Hematopoietic multipotent progenitor cell treated with erythropoietin and hydrocortisone succinate and interleukin-3 and kit ligand, for 15 days (in vitro differentiated cells): ENCODE measurements at regions not wholly inside any gene's neighbourhood (a gene's known extent, or its start where the extent isn't known, plus 50 kb on each side); places are given as distances from the start of the nearest gene placed in this dataset.

ENCODE experiments used
- DNase-seq: peaks from one replicate; pipeline ENCODE4 v3.0.0-alpha.2; 2015; ENCODE audit warnings: low spot score

GRCh38 chr2:120917886-120918285 is 182.2 kb downstream of the GLI2 start:
- DNase-seq, result no peak

GRCh38 chr2:120919216-120919615 is 183.5 kb downstream of the GLI2 start:
- DNase-seq, result no peak

DNA sequence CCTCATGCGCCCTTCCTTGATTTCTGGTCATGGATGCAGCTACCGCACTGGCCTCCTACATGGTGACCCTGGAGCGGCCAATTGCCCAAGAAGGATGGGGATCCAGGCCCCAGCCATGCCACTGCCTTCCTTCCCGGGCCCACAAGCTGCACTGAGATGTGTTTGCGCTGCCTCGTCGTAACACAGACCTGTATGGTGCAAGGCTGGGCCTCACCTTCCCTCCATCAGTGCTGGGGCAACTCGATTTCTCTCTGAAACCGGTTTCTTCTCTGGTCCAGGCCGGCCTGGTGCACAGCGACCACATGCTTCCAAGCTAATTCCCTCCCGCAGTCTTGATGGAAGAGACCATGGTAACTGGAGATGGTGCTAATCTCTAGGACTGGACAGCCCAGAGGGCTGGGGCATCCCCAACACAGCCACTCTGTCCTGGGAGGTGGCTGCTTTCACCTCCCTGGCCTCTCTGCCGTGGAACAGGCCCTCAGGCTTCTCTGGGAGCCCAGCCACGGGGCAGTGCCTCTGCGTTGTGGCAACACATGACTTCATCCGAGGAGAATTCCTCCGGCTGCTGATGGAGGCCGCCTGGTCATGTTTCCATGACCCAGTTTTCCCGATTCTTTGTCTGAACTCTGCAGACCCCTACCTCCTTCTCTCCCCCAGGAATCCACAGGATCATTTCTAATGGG is 184.2 kb downstream of the GLI2 start:
- no peak for DNase-seq

DNA sequence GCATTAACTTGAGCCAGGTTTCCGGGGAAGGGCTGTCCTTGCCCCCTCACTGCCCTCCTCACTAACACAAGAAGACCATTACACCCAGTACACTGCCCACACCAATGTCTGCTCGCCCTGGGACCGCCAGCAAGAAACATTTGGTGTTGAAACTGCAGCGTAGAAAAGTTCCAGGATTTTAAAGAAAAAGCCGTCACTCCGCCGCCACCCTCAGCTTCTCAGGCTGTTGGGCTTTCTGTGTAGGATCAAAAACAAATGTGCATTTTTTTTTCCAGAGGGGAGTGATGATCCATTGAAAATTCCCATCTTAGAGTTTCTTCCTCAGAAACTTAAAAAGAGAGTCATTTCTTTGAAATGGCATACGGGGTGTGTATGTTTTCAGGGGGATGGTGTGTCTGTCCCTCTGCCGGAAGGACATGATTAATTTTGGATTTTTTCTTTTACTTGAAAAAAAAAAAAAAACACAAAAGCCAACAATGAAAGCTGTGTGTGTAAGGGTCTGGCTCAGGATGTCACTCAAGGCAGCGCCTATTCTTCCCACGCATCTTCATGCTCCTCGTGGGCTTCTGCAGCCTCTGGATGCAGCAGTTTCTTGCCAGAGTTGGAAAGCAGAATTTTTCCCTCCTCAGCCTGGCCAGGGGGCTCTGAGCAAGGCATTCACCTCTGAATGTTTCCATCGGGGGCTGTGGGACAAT is 184.9 kb downstream of the GLI2 start:
- DNase-seq, result no peak

GRCh38 chr2:120921457-120921856 is 185.8 kb downstream of the GLI2 start:
- DNase-seq, result no peak

- DNase-seq, result no peak
Observed at GRCh38 chr2:120922571-120923332, 187.1 kb downstream of the GLI2 start.

DNA sequence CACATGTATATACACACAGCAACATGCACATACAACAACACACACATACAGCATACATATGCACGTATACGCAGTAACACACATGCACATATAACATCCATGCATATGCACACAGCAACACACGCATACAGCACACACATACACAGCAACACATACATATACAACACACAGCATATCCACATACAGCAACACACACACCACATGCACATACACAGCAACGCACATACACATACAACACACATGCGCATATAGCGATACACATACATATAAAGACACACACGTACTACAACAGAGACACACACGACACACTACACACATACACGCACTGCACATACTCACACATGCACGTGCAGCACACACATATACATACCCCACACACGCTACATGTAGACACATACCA is 187.8 kb downstream of the GLI2 start:
- DNase-seq, result no peak

- no peak for DNase-seq
Observed at GRCh38 chr2:120924924-120925323, 189.3 kb downstream of the GLI2 start.

- DNase-seq, result no peak
Observed at GRCh38 chr2:120926463-120927264, 191.0 kb downstream of the GLI2 start.

DNA sequence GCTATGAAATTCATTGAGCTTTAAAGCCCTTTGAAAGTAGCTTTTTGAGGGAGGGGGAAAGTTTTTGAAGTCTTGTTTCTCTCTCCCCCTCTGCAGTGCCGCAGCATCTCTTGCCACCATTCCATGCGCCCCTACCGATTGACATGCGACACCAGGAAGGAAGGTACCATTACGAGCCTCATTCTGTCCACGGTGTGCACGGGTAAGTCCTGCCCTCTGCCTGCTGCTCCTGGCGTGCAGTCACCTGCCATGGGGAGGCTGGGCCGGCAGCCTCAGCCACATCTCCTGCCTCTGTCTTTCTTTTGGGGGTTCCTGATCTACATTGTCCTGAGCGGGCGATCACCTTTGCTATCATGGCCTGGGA is 191.6 kb downstream of the GLI2 start:
- no peak for DNase-seq

GRCh38 chr2:120929829-120930228 is 194.2 kb downstream of the GLI2 start:
- DNase-seq, result no peak

GRCh38 chr2:120930236-120930635 is 194.6 kb downstream of the GLI2 start:
- no peak for DNase-seq

GRCh38 chr2:120930864-120931263 is 195.2 kb downstream of the GLI2 start:
- no peak for DNase-seq

- DNase-seq, result no peak
Observed at GRCh38 chr2:120932472-120932871, 196.8 kb downstream of the GLI2 start.

DNA sequence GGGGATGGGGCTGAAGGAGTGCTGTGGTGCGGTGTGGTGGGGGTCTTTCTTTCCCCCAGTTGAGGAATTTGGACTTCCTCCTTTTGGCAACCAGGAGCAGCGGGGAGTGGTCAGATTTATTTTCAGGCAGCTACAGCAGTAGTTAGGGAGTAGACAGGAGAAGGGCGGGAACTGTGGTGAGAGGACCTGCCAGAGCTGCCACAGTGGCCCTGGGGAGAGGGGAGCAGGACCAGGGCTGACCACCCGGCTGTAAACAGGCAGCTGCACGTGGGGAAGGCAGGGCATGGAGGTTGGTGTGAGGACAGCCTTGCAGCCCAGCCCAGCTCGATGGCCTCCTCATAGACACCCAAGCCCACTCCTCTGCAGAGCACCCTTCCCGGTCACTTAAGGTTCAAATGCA is 197.2 kb downstream of the GLI2 start:
- DNase-seq, result no peak

GRCh38 chr2:120933693-120934573 is 198.3 kb downstream of the GLI2 start:
- no peak for DNase-seq

- no peak for DNase-seq
Observed at GRCh38 chr2:120934574-120935338, 199.1 kb downstream of the GLI2 start.

DNA sequence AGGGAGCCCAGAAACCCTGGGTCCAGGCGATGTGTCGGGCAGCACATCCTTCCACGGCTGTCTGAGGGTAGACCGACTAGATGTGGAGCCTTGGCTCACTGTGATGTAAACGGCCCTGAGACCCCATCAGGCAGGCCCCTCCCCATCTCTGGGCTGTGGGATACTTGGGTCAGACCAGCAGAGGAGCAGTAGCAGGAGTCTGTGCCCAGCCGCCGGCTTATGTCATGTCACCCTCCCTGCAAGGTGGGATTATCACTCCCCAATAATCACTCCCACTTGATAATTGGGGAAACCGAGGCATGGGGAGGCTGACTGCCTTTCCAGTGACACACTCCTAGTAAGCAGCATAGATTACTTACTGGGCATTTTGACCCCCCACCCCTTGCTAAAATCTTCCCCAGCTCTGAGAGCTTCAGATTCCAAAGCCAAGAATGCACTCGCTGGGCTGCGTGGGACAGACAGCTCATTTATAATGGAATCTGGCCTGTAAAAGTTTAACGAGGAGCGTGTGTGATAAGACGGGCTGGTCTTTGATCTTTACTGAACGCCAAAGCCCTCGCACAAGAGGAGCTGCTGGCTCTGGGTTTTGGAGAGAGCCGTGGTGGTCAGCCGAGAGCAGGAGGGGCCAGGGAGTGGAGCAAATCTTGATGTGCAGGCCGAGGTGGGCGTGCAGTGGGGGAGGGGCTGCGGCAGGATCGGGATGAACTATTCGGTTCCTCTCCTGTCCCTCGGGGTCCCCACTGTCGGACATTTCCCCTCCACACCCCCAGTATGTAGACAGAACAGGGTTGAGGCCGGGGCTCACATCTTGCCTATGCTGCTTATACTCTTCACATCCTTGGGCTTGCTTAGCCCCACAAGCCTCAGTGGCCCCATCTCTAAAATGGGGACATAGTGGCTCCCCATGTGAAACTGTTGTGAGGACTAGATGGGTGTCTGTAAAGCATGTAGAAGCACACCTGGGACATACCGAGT is 200.0 kb downstream of the GLI2 start:
- no peak for DNase-seq
